ENCODE measurements at regions not wholly inside any gene's neighbourhood (a gene's known extent, or its start where the extent isn't known, plus 50 kb on each side); places are given as distances from the start of the nearest gene placed in this dataset.

DNA sequence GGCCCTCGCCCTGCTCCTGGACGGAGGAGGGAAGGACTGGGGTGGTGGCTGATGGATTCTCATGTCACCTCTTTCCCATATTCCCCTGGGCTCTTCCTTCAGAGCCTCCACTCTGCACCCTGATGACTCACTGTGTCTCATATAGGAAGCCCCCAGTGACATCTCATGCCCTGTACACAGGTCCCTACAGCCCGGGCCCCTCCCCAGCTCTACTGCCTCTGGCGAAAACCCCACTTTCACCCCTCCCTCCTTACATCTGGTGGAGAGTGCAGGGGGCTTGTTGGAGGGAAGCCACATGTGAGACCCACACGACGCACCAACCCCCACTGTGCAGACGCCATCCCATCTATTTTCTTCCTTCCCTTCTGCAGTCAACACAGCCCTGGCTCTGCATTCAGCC is 72.8 kb upstream of the ZNF479 start:
- no peak overlapping the region for H3K27ac ChIP-seq
- no peak for TF ChIP-seq ZFX (IDR thresholded peaks at IDR 0.05)
- TF ChIP-seq, protein P1, sequence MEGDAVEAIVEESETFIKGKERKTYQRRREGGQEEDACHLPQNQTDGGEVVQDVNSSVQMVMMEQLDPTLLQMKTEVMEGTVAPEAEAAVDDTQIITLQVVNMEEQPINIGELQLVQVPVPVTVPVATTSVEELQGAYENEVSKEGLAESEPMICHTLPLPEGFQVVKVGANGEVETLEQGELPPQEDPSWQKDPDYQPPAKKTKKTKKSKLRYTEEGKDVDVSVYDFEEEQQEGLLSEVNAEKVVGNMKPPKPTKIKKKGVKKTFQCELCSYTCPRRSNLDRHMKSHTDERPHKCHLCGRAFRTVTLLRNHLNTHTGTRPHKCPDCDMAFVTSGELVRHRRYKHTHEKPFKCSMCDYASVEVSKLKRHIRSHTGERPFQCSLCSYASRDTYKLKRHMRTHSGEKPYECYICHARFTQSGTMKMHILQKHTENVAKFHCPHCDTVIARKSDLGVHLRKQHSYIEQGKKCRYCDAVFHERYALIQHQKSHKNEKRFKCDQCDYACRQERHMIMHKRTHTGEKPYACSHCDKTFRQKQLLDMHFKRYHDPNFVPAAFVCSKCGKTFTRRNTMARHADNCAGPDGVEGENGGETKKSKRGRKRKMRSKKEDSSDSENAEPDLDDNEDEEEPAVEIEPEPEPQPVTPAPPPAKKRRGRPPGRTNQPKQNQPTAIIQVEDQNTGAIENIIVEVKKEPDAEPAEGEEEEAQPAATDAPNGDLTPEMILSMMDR (conservative IDR thresholded peaks at IDR 0.05), result no peak

DNA sequence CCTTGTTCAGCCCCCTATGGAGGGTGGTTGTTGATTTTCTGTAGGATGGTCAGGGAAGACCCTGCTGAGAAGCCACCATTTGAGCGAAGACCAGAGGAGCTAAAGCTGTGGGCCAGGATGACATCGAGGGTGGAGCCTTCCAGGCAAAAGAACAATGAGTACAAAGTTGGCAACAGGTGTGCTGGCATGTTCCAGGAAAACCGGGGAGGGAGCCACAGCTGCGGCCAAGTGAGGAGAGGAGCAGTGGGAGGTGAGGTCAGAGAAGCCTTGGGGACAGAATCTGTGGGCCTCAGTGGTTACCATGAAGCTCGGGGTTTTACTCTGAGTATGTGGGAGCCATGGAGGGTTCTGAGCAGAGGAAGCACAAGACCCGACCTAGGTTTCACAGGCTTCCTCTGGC is 75.6 kb upstream of the ZNF479 start:
- H3K27ac ChIP-seq, result no peak overlapping the region
- TF ChIP-seq, protein P1 (conservative IDR thresholded peaks at IDR 0.05), result no peak
- no peak for TF ChIP-seq ZFX (IDR thresholded peaks at IDR 0.05)

DNA sequence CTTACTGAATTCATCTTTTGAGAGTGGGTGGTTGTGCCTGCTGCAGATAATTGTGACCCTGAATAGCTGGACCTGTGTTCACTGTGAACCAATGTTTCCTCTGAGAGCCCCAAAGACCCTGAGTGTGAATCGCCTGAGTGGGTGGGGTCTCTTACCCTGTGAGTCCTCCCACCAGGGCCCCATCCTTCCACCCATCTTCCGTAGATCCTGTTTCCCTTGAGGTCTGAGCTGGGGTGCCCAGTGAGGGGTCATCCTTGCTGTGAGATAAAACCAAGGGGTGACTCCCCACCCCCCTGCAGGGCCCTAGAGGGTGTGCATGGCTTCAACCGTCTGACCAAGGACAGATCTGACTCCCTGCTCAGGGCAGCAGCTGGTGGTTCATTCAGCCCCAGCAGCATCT is 78.0 kb upstream of the ZNF479 start:
- H3K27ac ChIP-seq, result no peak overlapping the region
- TF ChIP-seq, protein P1 (conservative IDR thresholded peaks at IDR 0.05), result no peak
- TF ChIP-seq ZFX (IDR thresholded peaks at IDR 0.05), result no peak

DNA sequence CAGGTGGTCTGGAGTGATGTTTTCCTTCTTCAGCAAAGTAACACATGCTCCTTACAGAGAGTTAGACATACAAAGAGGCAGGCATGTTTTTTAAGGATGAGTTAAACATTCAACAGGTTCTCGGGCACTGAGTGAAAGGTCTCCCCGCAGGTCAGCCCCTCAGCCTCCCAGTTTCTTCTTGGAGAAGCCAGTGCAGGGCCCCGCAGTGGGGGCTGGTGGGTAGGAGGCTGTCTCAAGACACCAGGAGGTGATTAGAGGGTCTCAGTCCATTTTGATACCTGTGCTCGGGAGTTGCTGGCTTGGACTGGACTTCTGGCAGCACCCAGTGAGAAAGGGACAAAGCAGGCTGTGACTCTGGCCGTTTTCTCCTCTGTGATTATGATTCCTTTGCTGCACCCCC is 78.6 kb upstream of the ZNF479 start:
- TF ChIP-seq ZFX (IDR thresholded peaks at IDR 0.05), result no peak
- TF ChIP-seq, protein P1 (conservative IDR thresholded peaks at IDR 0.05), result no peak
- no peak overlapping the region for H3K27ac ChIP-seq

DNA sequence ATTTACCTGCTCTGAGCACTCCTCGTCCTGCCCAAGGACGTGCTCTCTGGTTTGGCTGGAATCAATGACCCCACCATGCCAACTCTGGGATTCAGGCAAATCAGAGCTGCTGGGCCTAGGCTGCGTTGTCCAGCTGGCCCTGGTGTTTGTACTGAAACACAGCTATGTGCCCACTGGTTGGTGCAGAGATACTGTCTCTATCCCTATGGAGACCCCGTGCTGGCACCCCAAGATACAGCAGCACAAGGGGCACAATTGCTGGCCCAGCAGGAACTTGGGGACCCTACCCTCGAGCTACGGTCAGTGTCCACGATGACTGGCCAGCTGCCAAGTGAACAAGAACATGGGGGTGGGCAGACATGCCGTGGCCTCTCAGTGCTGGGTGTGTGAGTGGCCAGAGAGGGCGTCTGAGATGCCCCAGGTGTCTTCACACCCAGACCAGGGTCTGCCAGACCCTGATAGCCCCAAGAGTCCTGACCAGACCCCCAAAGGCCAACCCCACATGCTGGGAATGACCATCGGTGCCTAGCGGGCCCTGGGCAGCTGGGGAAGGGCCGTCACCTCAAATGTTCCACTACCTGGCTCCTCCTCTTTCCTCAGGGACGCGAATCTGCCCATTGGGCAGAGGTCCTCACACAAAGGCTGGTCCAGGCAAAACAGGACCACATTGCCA is 79.3 kb upstream of the ZNF479 start:
- TF ChIP-seq, protein P1 (conservative IDR thresholded peaks at IDR 0.05), result no peak
- no peak overlapping the region for H3K27ac ChIP-seq

DNA sequence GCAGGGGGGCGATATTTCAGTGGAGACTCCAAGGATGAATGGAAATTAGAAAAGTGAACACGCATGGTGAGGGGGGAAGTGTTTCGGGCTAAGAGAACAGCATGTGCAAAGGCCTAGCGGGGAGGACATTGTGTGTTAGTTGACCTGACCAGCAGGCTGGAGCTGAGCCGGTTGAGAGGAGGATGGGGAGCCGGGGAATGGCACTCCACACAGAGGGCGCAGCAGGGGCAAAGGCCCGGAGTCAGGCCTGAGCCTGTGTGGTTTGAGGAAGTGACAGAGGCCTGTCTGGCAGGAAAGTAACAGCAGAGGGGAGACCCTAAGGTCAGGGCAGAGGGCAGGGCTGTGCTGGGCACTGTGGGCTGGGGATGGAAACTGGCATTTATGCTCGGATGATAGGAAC is 83.2 kb upstream of the ZNF479 start:
- TF ChIP-seq, protein P1 (conservative IDR thresholded peaks at IDR 0.05), result no peak
- no peak for TF ChIP-seq ZFX (IDR thresholded peaks at IDR 0.05)
- H3K27ac ChIP-seq, result no peak overlapping the region

DNA sequence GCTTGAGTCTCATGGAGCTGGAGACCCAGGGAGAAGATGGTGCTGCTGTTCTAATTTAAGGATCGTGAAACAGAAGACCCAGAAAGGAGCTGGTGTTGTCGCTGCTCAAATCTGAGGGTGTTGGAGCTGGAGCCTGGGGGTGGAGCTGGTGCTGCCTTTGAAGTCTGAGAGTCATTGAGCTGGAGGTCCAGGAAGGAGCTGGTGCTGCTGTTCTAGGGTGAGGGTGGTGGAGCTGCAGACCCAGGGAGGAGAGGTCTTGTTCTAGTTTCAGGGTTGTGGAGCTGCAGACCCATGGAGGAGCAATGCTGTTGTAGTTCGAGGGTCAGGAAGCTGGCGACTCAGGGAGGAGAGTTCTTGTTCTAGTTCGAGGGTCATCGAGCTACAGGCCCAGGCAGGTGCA is 84.1 kb upstream of the ZNF479 start:
- TF ChIP-seq, protein P1 (conservative IDR thresholded peaks at IDR 0.05), result no peak
- no peak for TF ChIP-seq ZFX (IDR thresholded peaks at IDR 0.05)
- no peak overlapping the region for H3K27ac ChIP-seq
